ENCODE measurements at regions not wholly inside any gene's neighbourhood (a gene's known extent, or its start where the extent isn't known, plus 50 kb on each side); places are given as distances from the start of the nearest gene placed in this dataset.

DNA sequence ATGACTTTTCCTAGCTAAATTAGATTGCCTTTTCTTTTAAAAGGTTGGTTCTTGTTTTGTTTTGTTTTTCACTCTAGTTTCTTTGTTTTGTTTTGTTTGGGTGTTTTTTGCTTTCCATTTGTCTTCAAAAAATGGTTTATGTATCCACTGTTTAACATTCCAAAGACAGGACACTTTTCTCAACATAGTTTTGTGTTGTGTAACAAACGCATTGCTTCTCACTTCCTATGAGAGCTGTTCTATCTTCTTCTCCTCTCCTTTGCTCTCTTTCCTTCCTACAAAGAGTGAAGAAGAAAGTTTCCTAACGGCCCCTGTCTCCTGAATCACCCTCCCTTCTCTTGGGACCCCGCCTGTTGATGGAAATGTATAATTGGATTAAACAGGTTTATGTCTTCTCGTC lies 539.7 kb downstream of the ACTL7B start:
- Histone ChIP-seq H3K36me3 (no peaks in the 10 kb centered on the region), H3K27me3 (no peaks in the 10 kb centered on the region), H3K9me3 (no peaks in the 10 kb centered on the region), H3K4me3 (no peak overlapping the region), H3K4me1 (no peaks in the 10 kb centered on the region), H3K27ac (no peak overlapping the region)
- TF ChIP-seq POLR2A (IDR thresholded peaks at IDR 0.05), result no peak
- TF ChIP-seq, protein P1, sequence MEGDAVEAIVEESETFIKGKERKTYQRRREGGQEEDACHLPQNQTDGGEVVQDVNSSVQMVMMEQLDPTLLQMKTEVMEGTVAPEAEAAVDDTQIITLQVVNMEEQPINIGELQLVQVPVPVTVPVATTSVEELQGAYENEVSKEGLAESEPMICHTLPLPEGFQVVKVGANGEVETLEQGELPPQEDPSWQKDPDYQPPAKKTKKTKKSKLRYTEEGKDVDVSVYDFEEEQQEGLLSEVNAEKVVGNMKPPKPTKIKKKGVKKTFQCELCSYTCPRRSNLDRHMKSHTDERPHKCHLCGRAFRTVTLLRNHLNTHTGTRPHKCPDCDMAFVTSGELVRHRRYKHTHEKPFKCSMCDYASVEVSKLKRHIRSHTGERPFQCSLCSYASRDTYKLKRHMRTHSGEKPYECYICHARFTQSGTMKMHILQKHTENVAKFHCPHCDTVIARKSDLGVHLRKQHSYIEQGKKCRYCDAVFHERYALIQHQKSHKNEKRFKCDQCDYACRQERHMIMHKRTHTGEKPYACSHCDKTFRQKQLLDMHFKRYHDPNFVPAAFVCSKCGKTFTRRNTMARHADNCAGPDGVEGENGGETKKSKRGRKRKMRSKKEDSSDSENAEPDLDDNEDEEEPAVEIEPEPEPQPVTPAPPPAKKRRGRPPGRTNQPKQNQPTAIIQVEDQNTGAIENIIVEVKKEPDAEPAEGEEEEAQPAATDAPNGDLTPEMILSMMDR (IDR thresholded peaks at IDR 0.05), result no peak
- no peak for DNase-seq

DNA sequence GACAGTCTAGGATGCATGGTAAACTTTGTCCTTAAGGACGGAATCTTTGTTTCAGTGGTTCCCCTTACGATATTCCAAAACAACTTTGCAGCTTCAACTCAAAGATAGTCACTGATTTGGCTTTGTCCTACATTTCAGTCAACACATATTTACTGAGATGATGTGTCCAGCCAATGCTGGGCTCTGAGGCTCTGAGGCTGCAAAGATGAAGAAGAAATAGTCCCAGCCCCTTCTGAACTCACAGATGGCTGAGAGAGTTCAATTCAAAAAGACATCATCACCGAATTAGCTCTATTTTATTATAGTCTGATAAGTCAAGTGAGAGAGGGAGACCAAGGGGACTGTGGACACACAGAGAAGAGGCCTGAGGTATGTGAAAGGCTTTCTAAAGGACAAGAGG lies 544.0 kb downstream of the ACTL7B start:
- H3K4me1 ChIP-seq, result no peaks in the 10 kb centered on the region
- no peaks in the 10 kb centered on the region for H3K9me3 ChIP-seq
- H3K27me3 ChIP-seq, result no peaks in the 10 kb centered on the region
- no peak overlapping the region for H3K27ac ChIP-seq
- TF ChIP-seq POLR2A (IDR thresholded peaks at IDR 0.05), result no peak
- TF ChIP-seq, protein P1 (IDR thresholded peaks at IDR 0.05), result no peak
- no peaks in the 10 kb centered on the region for H3K36me3 ChIP-seq
- DNase-seq, result no peak
- H3K4me3 ChIP-seq, result no peak overlapping the region

DNA sequence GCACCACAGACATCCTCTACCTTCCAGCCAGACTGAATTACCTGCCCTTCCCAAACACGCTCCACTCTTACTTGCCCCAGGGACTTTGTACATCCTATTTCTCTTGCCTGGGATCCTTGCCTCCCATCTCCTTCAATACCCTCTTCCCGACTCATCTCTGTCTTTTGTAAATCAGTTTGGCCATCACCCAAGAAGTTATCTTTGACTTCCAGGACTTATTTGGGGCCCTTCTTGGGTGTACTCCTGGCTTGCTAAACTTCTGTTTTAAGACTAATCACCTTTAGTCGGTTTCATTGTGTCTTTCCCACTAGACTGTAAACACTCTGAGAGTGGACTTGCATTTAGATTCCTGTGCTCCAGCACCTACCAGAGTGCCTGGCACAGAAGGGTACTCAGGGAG lies 545.6 kb downstream of the ACTL7B start:
- no peak overlapping the region for H3K4me3 ChIP-seq
- TF ChIP-seq, protein P1 (IDR thresholded peaks at IDR 0.05), result no peak
- TF ChIP-seq POLR2A (IDR thresholded peaks at IDR 0.05), result no peak
- H3K9me3 ChIP-seq, result no peaks in the 10 kb centered on the region
- no peaks in the 10 kb centered on the region for H3K27me3 ChIP-seq
- H3K27ac ChIP-seq, result no peak overlapping the region
- DNase-seq, result no peak
- H3K36me3 ChIP-seq, result no peaks in the 10 kb centered on the region
- H3K4me1 ChIP-seq, result no peaks in the 10 kb centered on the region

DNA sequence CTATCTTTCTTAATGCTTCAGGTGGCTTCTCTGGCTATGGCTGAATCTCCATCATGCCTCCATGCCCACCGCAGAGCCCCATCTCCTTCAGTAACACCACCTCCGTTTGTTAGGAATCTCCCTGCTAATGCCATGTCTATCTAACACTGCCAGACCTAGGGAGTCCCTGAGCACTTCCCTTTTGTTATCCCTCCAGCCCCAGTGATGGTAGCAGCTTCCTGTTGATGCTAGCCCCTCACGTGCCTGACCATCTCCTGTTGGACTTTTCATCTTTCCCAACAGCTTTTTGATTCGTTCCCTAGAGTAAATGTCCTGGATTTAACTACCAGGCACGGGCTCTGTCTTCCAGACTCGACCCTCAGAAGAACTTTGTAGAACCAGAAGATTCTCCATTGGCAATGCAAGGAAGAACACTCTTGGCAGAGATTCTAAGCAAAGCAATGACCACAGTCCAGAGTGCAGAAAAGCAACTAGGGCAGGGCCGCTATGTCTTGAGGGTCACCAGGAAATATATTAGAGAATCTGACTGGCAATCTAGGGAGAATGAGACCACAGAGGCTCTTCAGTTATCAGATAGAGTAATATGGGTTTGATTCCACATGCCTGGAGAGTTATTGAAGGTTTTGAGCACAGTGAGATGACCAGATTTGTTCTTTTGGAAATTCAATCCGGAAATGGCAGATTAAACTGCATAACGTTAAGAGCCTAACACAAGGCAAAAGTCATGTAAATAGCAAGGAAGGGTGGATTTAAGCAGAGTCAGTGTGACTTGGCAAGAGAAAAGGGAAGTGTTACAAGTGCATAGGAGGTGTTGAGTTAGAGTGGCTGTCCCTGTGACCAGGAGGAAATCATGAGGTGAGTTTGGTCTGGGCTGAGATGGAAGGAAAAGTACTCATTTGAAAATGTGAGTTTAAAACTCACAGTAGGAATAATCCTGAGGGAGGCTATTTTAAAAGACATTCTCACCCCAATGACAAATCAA lies 555.2 kb downstream of the ACTL7B start:
- Histone ChIP-seq H3K27ac (no peak overlapping the region), H3K4me3 (no peak overlapping the region), H3K9me3 (no peaks in the 10 kb centered on the region), H3K4me1 (no peaks in the 10 kb centered on the region), H3K27me3 (no peaks in the 10 kb centered on the region), H3K36me3 (no peaks in the 10 kb centered on the region)
- TF ChIP-seq, protein P1 (IDR thresholded peaks at IDR 0.05), result no peak
- no peak for TF ChIP-seq POLR2A (IDR thresholded peaks at IDR 0.05)
- DNase-seq, result no peak

DNA sequence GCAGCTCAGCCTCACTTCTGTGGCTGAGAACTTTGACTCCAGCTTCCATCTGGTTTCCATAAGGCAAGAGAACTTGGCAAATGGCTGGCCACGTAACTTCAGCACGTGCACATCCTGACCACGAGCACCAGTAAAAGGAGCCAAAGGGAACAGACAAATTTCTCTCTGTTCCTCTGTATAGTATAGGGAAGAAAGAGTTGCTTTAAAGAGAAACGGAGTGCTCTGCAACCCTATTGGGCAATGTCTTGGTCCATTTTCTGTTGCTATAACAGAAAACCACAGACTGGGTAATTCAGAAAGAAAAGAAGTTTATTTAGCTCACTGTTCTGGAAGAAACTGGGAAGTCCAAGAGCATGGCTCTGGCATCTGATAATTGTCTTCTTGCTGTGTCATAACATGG lies 558.7 kb downstream of the ACTL7B start:
- Histone ChIP-seq H3K27me3 (no peaks in the 10 kb centered on the region), H3K36me3 (no peaks in the 10 kb centered on the region), H3K9me3 (no peaks in the 10 kb centered on the region), H3K27ac (no peak overlapping the region), H3K4me1 (no peaks in the 10 kb centered on the region), H3K4me3 (no peak overlapping the region)
- no peak for TF ChIP-seq POLR2A (IDR thresholded peaks at IDR 0.05)
- TF ChIP-seq, protein P1 (IDR thresholded peaks at IDR 0.05), result no peak
- no peak for DNase-seq
